Peyer's patch (tissue), 4 donors: ENCODE measurements at regions not wholly inside any gene's neighbourhood (a gene's known extent, or its start where the extent isn't known, plus 50 kb on each side); places are given as distances from the start of the nearest gene placed in this dataset.

Experiments used
- CTCF ChIP-seq, 6 experiments: fragments of 450-650 bp in 4 of 6; fragments of 200-600 bp in 2 of 6; sonication (generic) in 1 of 6; IDR thresholded peaks; one replicate each; pipeline ENCODE4 v1.5.1; 2017 to 2019; ENCODE audit warnings: antibody characterized with exemption in 6 of 6, mild to moderate bottlenecking in 3 of 6, moderate library complexity in 1 of 6
- POLR2A ChIP-seq, 2 donors: fragments of 450-650 bp; IDR thresholded peaks; one replicate each; pipeline ENCODE4 v1.5.1; 2017; ENCODE audit warnings: antibody characterized with exemption in 2 of 2, mild to moderate bottlenecking in 2 of 2, moderate library complexity in 2 of 2

DNA sequence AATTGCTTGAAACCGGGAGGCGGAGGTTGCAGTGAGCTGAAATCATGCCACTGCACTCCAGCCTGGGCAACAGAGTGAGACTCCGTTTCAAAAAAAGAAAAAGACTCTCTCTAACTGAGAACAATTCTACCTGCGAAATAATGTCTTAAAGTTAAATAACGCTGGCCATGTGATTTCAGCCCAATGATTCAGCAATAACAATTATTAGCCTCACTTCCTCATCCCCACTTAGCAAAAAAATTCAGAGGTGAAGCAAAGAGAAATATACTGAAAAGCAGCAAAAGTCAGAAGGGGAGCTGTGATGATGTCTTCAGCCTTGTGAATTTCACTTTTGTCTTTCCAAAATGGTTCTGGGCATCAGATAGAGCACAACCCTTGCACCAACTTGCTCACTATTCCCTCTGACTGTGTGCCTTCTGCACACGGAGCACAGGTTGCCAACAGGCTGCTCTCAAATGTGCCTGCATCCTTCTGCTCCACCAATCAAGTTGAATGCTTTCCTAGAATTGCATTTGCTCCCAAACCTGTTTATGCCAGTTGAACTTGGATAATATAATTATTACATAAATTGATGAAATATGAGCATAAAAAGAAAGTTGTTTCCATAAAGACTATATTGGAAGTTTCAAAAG lies 79.8 kb upstream of the IPO9 start:
- no peak for TF ChIP-seq CTCF (IDR thresholded peaks at IDR 0.05)
- TF ChIP-seq POLR2A (IDR thresholded peaks at IDR 0.05), result no peak
